NCI-H82 treated with DMSO at 0.1 percent for 48 hours (cell line): ENCODE measurements at regions not wholly inside any gene's neighbourhood (a gene's known extent, or its start where the extent isn't known, plus 50 kb on each side); places are given as distances from the start of the nearest gene placed in this dataset.
A peak's percentile ranks its signal among the peaks of the same experiment; 100 is the strongest.
"Not testable (repeated sequence)": the region's sequence is repeated elsewhere in the genome, so short reads cannot be mapped to it uniquely, and the experiment has no call there.

Experiments used
- DNase-seq: peaks from one replicate; lab custom pipeline; 2025; ENCODE audit not compliant: unreplicated experiment; lab: John Stamatoyannopoulos, UW

DNA sequence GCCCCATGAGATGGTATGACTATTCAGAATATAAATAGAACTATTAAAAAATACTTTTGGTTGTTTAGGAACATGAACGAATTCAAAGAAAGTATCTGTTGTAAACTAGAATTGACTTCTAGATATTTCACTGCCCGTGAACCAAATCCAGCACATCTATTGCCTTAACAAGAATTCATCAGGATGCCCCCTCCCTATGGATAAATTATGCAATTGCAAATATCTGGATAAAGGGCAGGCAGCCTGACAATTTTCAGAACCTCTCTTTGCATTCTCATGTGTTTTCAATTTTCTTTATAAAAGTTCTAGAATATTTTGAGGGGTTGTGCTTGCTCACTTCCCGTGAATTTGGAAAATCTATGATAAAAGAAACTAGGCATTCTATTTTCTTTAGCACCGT, 822.1 kb upstream of the SORCS1 start:
- no peak for DNase-seq

DNA sequence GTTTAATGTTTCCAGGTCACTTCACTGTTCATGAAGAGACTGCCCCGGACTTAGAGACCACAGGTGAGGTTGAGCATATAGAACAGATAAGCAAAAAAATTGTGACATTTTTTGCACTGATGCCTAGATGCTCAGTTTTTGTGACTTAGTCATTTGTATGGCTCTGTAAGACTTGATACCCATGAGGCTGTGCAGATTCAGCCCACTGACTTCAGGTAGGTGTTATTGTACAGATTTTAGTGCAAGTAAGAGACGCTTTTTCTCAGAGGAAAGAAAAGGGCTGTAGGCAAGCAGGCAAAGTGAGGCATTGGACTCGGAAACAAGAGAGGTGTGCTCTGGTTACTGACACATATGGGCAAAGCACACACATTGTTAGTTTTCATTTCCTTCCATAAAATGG, 820.1 kb upstream of the SORCS1 start:
- no peak for DNase-seq

DNA sequence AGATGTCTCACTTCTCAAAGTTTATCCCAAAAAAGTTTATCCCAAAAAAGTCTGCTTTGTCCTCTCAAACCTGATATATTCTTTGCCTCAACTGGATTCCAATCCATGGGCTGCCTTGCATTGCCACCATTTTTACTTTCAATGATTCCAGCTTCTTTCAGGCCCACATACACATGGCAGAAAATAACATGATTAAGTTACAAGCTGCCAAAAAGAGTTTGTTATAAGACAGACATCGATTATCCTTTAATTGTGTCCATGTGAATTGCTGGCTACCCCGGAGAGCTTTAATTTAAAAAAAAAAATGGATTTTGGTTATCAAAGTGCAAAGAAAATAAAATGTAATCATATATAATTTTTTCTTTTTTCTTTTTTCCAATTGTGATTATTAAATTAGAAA, 819.6 kb upstream of the SORCS1 start:
- no peak for DNase-seq

DNA sequence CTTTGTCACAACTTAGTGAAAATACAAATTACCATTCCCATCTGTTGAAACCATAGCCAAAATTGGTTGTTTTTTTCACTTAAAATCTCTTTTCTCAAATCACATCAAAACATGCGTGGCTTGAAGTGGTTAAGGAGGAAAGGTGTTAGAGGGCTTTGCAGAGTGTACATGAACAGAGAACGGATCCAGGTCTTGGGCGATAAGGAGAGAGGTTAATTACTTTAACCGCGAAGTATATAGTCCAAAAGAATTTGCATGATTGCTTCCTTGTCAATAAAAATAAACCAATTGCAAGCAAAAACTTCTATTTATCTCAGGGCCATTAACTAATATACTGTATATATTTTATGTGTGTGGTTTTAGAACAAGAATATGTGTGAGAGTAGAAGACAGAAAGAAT, 813.9 kb upstream of the SORCS1 start:
- no peak for DNase-seq

DNA sequence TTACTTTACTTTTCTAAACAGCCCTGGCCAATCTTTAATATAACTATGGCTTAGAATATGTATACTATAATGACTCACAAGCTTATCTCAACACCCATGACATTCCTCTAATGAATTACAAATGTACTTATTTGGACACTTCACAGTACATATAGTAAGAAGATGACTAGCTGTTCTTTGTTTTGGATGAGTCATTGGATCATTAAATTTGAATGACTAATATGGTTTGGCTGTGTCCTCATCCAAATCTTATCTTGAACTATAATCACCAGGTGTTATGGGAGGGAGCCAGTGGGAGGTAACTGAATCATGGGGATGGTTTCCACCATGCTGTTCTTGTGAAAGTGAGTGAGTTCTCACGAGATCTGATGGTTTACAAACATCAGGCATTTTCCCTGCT, 807.5 kb upstream of the SORCS1 start:
- DNase-seq, result no peak

DNA sequence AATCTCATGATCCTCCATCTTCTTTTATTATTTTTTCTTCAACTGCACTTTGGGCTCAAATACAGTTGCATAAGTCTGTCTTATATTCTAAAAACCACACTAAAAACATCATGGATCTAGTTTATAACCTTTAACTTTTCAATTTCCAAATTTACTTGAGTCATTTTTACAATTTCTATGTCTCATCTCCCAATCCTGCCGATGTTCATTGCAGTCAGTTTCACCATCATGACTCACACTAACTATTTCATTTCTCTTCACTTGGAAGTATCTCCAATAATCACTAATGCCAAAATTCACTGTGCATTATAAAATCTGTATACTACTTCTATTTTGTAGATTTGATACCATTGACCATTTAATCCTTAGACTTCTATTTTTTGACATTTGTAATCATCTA, 806.9 kb upstream of the SORCS1 start:
- no peak for DNase-seq

DNA sequence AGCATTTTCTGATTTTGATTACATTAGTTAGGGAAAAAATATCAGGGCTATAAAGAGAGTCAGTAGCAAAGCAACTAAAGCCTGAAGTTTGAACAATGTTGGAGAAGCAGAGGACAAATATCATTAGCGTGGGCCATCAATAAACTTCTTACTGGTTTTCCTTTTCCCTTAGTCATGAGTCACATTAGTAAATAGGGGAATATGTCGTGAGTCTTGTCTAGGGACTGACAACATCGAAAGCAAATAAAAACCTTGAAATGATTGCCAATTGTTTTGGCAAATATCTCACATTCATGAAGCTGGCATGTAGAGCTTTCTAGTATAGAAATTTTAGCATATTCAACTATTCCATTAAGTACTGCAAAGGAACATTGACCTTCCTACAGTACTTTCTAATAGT, 806.0 kb upstream of the SORCS1 start:
- DNase-seq, result no peak

DNA sequence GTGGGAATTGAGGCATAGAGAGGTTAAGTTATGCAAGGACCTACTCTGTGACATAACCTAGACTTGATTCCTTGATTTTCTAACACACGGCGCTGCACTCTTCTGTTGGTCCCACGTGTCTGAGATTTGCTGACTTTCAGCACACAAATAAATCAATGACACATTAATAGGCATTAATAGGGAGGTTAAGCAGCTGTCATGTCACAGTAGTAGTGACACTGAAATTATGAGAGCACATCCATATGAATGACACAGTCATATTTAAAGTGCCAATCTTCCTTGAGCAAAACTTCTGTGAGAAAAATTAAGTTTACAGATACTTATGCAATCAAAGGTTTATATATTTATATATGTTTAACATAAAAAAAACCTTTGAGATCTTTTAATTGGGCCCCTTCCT, 805.4 kb upstream of the SORCS1 start:
- DNase-seq, result no peak

DNA sequence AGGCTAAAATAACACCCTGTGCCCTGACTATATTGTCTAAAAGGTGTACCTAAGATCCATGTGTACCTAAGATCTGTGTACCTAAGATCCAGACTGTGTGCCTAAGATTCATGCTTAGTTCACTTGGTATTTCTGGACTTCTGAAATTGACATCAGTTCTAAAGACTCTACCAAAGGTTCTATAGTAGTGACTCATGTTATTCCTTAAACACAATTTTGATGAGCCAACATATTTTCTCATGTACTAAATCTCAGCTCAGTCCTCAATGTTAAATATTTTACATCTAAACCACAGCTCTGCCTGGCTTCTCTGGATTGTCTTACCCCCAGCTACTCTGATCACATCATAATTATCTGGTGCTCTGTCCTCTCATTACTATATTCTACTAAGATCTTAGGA, 802.3 kb upstream of the SORCS1 start:
- no peak for DNase-seq

DNA sequence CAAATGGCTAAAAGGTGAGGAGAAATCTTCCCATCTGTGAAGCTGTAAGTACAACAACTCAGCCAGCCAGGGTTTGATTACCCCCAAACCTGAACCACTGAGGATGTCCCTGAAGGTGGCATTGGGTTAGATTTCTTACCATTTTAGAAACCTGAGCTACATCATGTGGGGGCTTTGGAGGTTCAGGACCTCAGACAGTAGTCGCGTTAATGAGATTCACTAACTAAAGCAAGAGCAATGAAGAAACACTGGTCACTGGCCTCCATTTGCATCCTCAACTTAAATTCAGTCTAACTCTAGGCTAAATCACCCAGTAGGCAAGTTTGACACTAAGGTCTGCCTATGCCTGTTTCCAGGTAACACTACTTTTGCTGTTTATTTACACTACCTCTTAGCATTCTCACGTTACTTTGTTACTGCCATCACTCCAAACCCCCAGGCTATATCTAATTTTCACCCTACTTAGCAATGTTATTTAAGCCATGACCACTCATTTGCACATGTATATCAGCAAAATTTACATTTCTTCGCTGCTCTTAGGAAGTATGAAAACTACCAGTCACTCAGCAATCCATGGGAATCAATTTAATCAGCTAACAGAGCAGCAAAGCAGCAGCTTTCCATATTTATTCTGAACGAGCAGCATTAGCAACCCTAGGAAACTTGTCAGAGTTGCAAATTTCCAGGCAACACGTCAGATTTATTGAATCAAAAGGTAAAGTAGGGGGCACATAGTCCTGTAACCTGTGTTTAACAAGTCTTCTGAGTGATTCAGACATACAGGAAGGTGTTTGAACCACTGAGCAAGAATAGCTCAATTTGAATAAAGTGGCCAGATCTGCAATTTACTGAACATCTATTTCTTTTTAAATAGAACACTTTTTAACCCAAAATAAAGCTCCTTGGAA, 788.4 kb upstream of the SORCS1 start:
- DNase-seq, result no peak

DNA sequence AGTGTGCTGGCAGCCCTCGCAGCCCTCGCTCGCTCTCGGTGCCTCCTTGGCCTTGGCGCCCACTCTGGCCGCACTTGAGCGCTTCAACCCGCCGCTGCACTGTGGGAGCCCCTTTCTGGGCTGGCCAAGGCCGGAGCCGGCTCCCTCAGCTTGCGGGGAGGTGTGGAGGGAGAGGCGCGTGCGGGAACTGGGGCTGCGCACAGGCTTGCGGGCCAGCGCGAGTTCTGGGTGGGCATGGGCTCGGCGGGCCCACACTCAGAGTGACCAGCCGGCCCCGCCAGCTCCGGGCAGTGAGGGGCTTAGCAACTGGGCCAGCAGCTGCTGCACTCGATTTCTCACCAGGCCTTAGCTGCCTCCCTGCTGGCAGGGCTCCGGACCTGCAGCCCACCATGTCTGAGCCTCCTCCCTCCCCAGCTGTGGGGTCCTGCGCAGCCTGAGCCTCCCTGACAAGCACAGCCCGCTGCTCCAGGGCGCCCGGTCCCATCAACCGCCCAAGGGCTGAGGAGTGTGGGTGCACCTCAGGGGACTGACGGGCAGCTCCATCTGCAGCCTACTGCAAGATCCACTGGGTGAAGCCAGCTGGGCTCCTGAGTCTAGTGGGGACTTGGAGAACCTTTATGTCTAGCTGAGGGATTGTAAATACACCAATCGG, 786.0 kb upstream of the SORCS1 start:
- DNase-seq, result not testable (repeated sequence)

DNA sequence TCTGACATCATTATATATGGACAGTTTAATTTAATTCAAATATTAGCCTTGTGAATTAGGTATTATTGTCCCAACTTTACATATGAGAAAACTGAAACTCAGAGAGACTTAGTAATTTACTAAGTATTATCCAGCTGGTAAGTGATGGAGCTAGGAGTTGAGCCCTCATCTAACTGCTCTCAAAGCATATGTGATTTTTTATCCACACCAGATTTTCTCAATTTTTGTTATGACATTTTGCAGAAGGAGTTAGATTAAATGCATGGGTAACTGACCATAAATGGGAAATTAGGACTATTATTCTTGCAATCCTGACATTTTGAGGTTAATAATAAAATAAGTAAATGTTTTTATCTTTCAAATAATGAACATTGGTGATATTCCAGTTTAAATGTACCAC, 778.3 kb upstream of the SORCS1 start:
- DNase-seq, result no peak

DNA sequence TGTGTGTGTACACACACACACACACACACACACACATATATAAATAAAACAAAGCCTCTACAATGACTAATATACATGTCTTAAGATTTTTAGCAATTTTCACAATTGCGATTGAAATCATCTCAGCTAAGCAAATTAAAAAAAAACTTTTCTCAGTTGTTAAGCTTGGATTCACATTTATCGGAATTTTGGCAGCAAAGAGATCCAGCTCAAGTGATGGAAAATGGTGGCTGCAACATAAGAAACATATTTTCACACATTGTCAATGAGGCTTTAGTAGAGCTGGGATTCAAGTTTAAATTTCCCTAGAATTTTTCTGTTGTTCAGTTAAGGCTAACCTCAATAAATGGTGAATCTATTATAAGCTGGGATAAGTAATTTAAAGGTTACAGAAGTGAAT, 768.6 kb upstream of the SORCS1 start:
- DNase-seq, result no peak

DNA sequence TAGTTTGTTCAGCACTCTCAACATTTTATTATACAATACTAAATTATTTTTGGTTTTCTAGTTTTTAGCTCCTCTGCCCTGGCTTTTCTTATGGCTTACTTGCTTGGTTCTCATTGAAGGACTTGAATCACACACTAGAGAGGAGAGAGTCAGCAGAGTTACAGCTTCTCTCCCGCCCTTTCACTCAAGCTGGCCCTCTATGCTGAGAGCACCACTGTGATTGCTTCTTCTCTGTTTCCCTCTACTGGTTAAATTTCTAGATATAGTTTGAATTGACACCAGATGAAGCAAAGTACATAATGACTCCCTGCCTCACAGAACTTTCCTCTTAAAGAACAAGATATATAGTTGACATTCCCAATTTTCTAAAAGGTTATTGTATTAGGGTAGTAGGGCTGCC, 767.3 kb upstream of the SORCS1 start:
- no peak for DNase-seq

DNA sequence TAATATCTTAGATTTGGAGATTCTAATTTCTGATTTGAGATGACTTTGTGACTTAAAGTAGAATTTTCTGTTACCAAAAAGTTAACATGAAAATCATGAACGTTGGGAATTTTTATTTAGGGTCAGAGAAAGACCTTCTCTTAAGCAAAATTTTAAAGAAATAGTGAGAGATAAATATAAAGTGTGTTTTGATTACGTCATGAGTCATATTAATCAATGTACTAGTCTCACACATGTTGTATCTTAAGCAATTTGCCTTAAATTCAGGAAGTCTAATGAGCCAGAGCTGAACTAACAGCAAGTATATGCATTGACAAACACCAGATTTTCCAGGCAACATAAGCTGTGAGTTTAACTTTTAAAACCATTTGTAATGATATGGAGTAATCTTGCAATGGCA, 765.5 kb upstream of the SORCS1 start:
- no peak for DNase-seq

DNA sequence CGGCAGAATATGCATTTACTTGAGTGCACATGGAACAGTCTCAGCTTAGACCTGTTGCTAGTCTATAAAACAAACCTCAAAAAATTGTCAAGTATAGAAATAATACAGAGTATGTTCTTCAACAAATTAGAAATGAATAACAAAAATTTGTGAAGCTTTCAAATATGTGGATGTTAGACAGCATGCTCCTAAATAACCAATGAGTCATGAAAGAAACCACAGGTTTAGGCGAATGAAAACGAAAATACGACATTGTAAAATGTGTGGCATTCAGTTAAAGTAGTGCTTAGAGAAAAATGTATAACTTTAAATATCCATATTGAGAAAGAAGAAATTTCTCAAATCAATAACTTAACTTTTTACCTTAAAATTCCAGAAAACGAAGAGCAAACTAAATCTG, 760.0 kb upstream of the SORCS1 start:
- no peak for DNase-seq

DNA sequence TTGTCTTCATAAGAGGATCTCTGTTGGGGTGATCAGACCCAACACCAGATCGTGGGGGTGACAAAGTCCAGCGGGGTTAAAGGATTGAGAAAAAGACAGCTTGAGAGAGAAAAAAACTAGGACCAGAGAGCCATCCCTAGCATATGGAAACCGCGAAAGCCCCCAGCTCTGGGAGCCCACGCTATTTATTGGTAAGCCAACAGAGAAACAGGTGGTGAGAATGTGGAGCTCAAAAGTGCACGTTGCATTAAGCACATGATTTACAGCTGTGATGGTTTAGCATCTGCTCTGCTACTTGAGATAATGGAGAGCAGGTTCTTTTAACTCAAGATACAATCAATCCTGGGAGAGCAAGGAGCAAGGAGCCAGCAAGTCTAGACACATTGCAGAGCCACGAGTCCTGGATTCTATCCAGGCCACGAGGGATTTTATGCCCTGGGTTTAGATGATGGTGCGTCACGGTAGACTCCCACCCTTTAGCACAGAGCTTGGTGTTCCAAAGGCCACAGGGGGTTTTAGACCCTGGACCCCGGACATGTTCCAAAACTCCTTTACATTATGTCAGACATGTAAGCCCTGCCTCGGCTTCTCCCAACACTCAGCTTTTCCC, 755.2 kb upstream of the SORCS1 start:
- DNase-seq, result peak; percentile 52

DNA sequence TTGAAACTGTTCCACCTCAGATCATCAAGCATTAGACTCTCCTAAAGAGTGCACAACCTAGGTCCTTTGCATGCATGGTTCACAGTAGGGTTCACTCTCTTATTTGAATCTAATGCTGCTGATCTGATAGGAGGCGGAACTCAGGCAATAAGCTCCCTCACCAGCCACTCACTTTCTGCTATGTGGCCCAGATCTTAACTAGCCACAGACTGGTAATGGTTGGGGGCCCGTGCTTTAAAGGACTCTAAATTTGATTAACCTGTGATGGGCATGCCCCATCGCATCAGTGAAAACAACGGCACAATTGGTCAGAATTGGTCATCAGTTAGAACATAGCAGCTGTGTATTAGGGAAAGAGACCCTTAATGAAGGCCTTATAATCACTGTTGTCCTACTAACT, 753.7 kb upstream of the SORCS1 start:
- no peak for DNase-seq

DNA sequence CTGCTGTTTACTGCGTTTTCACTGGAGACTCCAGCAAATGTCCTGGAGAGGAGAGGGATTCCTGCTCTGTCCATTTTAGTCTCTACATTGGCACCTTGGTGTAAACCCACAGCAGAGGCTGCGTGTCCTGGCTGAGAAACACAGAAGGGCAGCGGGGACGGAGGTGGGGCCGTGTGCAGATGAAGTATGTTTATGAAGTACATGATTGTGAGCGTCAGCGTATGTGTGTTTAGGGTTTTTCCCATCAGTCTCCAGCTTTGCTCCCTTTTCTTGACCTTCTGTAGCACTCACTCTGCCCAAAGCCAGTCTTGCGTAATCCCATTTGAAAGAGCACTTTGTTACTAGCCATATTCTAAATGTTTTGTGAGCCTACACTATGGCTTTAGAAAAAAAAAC, 750.7 kb upstream of the SORCS1 start:
- no peak for DNase-seq

DNA sequence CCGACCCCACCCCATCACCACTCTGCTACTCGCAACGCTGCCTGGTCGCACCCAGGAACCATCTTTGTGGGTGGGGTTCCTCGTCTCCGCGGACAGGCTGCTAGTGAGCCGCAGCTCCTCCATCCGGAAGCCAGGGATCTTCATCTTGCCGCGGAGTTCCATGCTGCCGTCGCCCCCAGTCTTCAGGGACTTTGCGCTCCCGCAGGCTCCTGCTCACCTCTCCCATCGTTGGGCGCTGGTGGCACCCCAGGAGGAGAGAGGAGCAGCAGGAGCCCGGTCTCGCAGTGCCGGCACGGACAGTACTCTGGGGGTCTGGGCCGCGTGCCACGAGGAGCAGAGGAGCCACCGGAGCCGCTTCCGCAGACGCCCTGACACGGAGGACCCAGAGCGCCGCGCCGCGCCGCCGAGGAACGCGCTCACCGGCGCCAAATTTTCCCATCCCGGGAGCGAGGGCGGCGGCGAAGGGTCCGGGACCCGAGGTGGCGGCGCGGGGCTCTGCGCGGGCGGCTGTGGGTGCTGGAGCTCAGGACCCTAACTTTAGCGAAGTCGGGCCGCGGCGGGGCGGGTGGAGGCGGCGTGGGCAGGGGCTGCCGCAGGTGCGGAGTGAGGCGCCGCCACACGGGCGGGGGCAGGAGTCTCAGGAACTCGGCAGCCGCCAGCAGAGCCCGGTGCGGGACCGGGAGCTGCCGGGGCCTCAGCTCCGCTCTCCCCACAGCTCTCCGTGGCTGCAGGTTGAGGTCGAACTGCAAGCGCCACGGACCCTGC, 750.1 kb upstream of the SORCS1 start:
- DNase-seq, result no peak
